HepG2 (cell line): ENCODE measurements at regions not wholly inside any gene's neighbourhood (a gene's known extent, or its start where the extent isn't known, plus 50 kb on each side); places are given as distances from the start of the nearest gene placed in this dataset.
A peak's percentile ranks its signal among the peaks of the same experiment; 100 is the strongest.

Experiments
- ATAC-seq: fragments of 200-7000 bp; cut with Tn5 transposase; 3 replicates; pipeline ENCODE4 v1.9.1; 2020; ENCODE audit warnings: mild to moderate bottlenecking, moderate library complexity
- BruUV-seq: library from RNA; stranded (reverse); fragments of 400-500 nt; replicated peaks from 2 replicates; lab custom pipeline; 2021; lab: Mats Ljungman, UMichigan
- CTCF ChIA-PET: fragments of 300-600 bp; formaldehyde crosslinking; extraction: SDS; loops from one replicate; lab custom pipeline; 2021; ENCODE audit warnings: low total read pairs, inconsistent platforms, low intra/inter-chr PET ratio; lab: Yijun Ruan, JAX
- POLR2A ChIA-PET: fragments of 350-600 bp; sonication (Branson Sonifier 250); formaldehyde crosslinking; loops from one replicate; lab custom pipeline; 2020; ENCODE audit warnings: antibody characterized with exemption, inconsistent platforms; lab: Yijun Ruan, JAX
- DNase-seq: peaks from one replicate; pipeline ENCODE4 v3.0.0-alpha.2; 2015; ENCODE audit warnings: low spot score
- FAIRE-seq: peaks from 3 replicates; lab custom pipeline; 2011; peaks lifted over from hg19 to GRCh38; lab: Jason Lieb, UNC
- H2AFZ ChIP-seq: one replicate; pipeline ENCODE4 v1.6.1; 2011; ENCODE audit warnings: low read length, inconsistent platforms
- H3K27ac ChIP-seq: fragments of 300-600 bp; 3 replicates; pipeline ENCODE4 v1.8.0; 2011; ENCODE audit warnings: mixed run types, mild to moderate bottlenecking, mixed read lengths, low read length, inconsistent platforms; ENCODE audit not compliant: insufficient read depth; ENCODE audit errors: extremely low read length
- H3K27me3 ChIP-seq, 2 experiments: fragments of 200-600 bp in 1 of 2; 2 replicates in 1 of 2; 3 replicates in 1 of 2; pipeline versions ENCODE4 v1.6.0 to v1.8.0; 2011; ENCODE audit warnings: low read length in 2 of 2, mild to moderate bottlenecking in 2 of 2, moderate library complexity in 2 of 2, inconsistent platforms in 1 of 2; ENCODE audit not compliant: insufficient read depth in 2 of 2, control insufficient read depth in 1 of 2
- H3K36me3 ChIP-seq, 2 experiments: fragments of 200-600 bp in 1 of 2; replicated peaks in 1 of 2; 2 replicates in 1 of 2; 3 replicates in 1 of 2; pipeline versions ENCODE4 v1.5.1 to v1.8.0; 2011; ENCODE audit warnings: low read length in 2 of 2, inconsistent platforms in 1 of 2; ENCODE audit not compliant: insufficient read depth in 2 of 2, control insufficient read depth in 1 of 2
- H3K4me1 ChIP-seq: 2 replicates; pipeline ENCODE4 v1.5.1; 2012; ENCODE audit warnings: low read length, inconsistent platforms; ENCODE audit not compliant: insufficient read depth
- H3K4me2 ChIP-seq: 2 replicates; pipeline ENCODE4 v1.6.0; 2011; ENCODE audit warnings: low read depth, low read length, inconsistent platforms
- H3K4me3 ChIP-seq, 3 experiments: fragments of 200-600 bp in 1 of 3; sonication (generic), shearing (Covaris generic) in 1 of 3; replicated peaks in 1 of 3; 2 replicates each; pipeline ENCODE4 v1.5.1; 2011 to 2016; ENCODE audit warnings: low read length in 3 of 3, inconsistent platforms in 2 of 3, low read depth in 2 of 3, mild to moderate bottlenecking in 2 of 3, control low read depth in 1 of 3, mixed read lengths in 1 of 3; ENCODE audit not compliant: insufficient read depth in 1 of 3
- H3K79me2 ChIP-seq: one replicate; pipeline ENCODE4 v1.6.1; 2011; ENCODE audit warnings: low read length, inconsistent platforms; ENCODE audit not compliant: insufficient read depth
- H3K9ac ChIP-seq: 2 replicates; pipeline ENCODE4 v1.6.0; 2011; ENCODE audit warnings: mild to moderate bottlenecking, low read depth, low read length, inconsistent platforms; ENCODE audit not compliant: insufficient read depth
- H3K9me3 ChIP-seq: 2 replicates; pipeline ENCODE4 v1.5.1; 2012; ENCODE audit warnings: mild to moderate bottlenecking, low read length
- H4K20me1 ChIP-seq: 2 replicates; pipeline ENCODE4 v1.6.0; 2011; ENCODE audit warnings: inconsistent platforms, mild to moderate bottlenecking, low read length, moderate library complexity; ENCODE audit not compliant: insufficient read depth
- AKNA ChIP-seq: sonication (generic); formaldehyde crosslinking; IDR thresholded peaks from 2 replicates; pipeline ENCODE4 v1.4.0; 2020; ENCODE audit warnings: missing genetic modification reagents, borderline replicate concordance
- ARNT ChIP-seq: fragments of 450-650 bp; IDR thresholded peaks from 2 replicates; pipeline ENCODE4 v1.6.1; 2017
- CTCF ChIP-seq: sonication (generic); formaldehyde crosslinking; IDR thresholded peaks from 2 replicates; pipeline ENCODE4 v1.5.0; 2020; ENCODE audit warnings: mild to moderate bottlenecking, missing genetic modification reagents, moderate library complexity
- IRF1 ChIP-seq: sonication (generic); formaldehyde crosslinking; IDR thresholded peaks from 2 replicates; pipeline ENCODE4 v1.4.0; 2020; ENCODE audit warnings: low read depth, mild to moderate bottlenecking, missing genetic modification reagents
- MAFG ChIP-seq: sonication (generic); formaldehyde crosslinking; IDR thresholded peaks from 2 replicates; pipeline ENCODE4 v1.5.1; 2020; ENCODE audit warnings: mild to moderate bottlenecking, missing genetic modification reagents
- MBD4 ChIP-seq: IDR thresholded peaks from 2 replicates; pipeline ENCODE4 v1.6.1; 2012; ENCODE audit warnings: low read length, inconsistent platforms, borderline replicate concordance
- NFYC ChIP-seq: IDR thresholded peaks from 2 replicates; pipeline ENCODE4 v1.6.1; 2016; ENCODE audit warnings: missing genetic modification reagents, missing compliant biosample characterization
- NR2F6 ChIP-seq, 2 experiments: IDR thresholded peaks; 2 replicates each; pipeline ENCODE4 v1.6.1; 2016; ENCODE audit warnings: antibody characterized with exemption in 1 of 2, mild to moderate bottlenecking in 1 of 2
- PLSCR1 ChIP-seq: sonication (generic); formaldehyde crosslinking; IDR thresholded peaks from 2 replicates; pipeline ENCODE4 v1.5.0; 2020; ENCODE audit warnings: missing genetic modification reagents, mild to moderate bottlenecking, borderline replicate concordance
- SMC3 ChIP-seq: IDR thresholded peaks from 2 replicates; pipeline ENCODE4 v1.6.1; 2011; ENCODE audit warnings: low read length, improper control_type of control experiment
- SRSF4 ChIP-seq: fragments of 200-400 bp; formaldehyde crosslinking; IDR thresholded peaks from one replicate; pipeline ENCODE4 v1.6.1; 2018; ENCODE audit warnings: mild to moderate bottlenecking, low read depth, low read length, moderate library complexity; ENCODE audit not compliant: poor library complexity, severe bottlenecking
- STAG1 ChIP-seq: sonication (generic); formaldehyde crosslinking; IDR thresholded peaks from 2 replicates; pipeline ENCODE4 v1.4.0; 2020; ENCODE audit warnings: missing genetic modification reagents
- TOPORS ChIP-seq: sonication (generic); formaldehyde crosslinking; IDR thresholded peaks from 2 replicates; pipeline ENCODE4 v1.8.0; 2023; ENCODE audit warnings: mild to moderate bottlenecking, missing genetic modification reagents
- TRIM24 ChIP-seq: sonication (generic); formaldehyde crosslinking; IDR thresholded peaks from 2 replicates; pipeline ENCODE4 v1.8.0; 2022; ENCODE audit warnings: mild to moderate bottlenecking, missing genetic modification reagents
- ZKSCAN5 ChIP-seq: sonication (generic); formaldehyde crosslinking; IDR thresholded peaks from 2 replicates; pipeline ENCODE4 v1.5.1; 2020; ENCODE audit warnings: mild to moderate bottlenecking, missing genetic modification reagents
- ZMYM4 ChIP-seq: sonication (generic); formaldehyde crosslinking; IDR thresholded peaks from 2 replicates; pipeline ENCODE4 v1.8.1; 2023; ENCODE audit warnings: mild to moderate bottlenecking, missing genetic modification reagents
- ZNF10 ChIP-seq: sonication (generic); formaldehyde crosslinking; IDR thresholded peaks from 2 replicates; pipeline ENCODE4 v1.4.0; 2020; ENCODE audit warnings: mild to moderate bottlenecking, low read depth, missing genetic modification reagents, borderline replicate concordance
- ZNF660 ChIP-seq: sonication (generic); formaldehyde crosslinking; IDR thresholded peaks from 2 replicates; pipeline ENCODE4 v1.5.1; 2020; ENCODE audit warnings: mild to moderate bottlenecking, low read depth, missing genetic modification reagents, borderline replicate concordance
- WGBS: methylation state at CpG from one replicate; pipeline ENCODE4 v1.1.6; 2017; ENCODE audit warnings: low lambda C conversion rate; 5-methylcytosine and 5-hydroxymethylcytosine counted together
- in situ Hi-C: cut with HindIII; loops from 2 replicates; pipeline ENCODE4 v1.10.0; 2017; ENCODE audit warnings: low pct_unique_long_range_greater_than_20kb; ENCODE audit not compliant: extremely low pct_ligation_motif_present
- intact Hi-C: fragments of 100-400 bp; cut with micrococcal nuclease; formaldehyde crosslinking; loops from one replicate; pipeline ENCODE4 v1.10.0; 2022; ENCODE audit not compliant: unreplicated experiment

GRCh38 chr3:33954956-33955355 is 156.5 kb downstream of the PDCD6IP start:
- no TSS peak for BruUV-seq
- POLR2A ChIA-PET = no interaction called here
- peak; percentile 55 for FAIRE-seq
- TF ChIP-seq SMC3 (peak; percentile 44; the same call in 1 of the 2 replicates), TOPORS (CRISPR knock-in tag) (no peak), ZNF660 (CRISPR knock-in tag) (no peak), PLSCR1 (CRISPR knock-in tag) (no peak), TRIM24 (CRISPR knock-in tag) (no peak), ZMYM4 (CRISPR knock-in tag) (no peak), ZKSCAN5 (CRISPR knock-in tag) (no peak), NFYC (CRISPR knock-in tag) (no peak), MAFG (CRISPR knock-in tag) (no peak), ARNT (no peak), AKNA (CRISPR knock-in tag) (no peak), CTCF (CRISPR knock-in tag) (peak; percentile 76), IRF1 (CRISPR knock-in tag) (no peak), MBD4 (no peak), STAG1 (CRISPR knock-in tag) (peak; percentile 82), ZNF10 (CRISPR knock-in tag) (no peak), NR2F6 (IDR thresholded peaks at IDR 0.05) (peak; percentile 44; the same call in 1 of the 2 replicates), NR2F6 (CRISPR knock-in tag; IDR thresholded peaks at IDR 0.05) (peak; percentile 58; the same call in 1 of the 2 replicates), SRSF4 (no peak)

More at GRCh38 chr3:33954956-33955355, 156.5 kb downstream of the PDCD6IP start:
- Histone ChIP-seq H3K9me3 (no peaks in the 10 kb centered on the region), H3K4me2 (no peak overlapping the region), H3K27me3 (peaks cover 0 to 3% of the 10 kb centered on the region in 2 experiments; a peak in 1 of 5 replicates), H3K27ac (no peak overlapping the region), H3K4me3 (no peak overlapping the region), H2AFZ (no peak overlapping the region), H4K20me1 (no peaks in the 10 kb centered on the region), H3K9ac (no peak overlapping the region), H3K79me2 (no peaks in the 10 kb centered on the region), H3K36me3 (no peaks in the 10 kb centered on the region), H3K4me1 (no peaks in the 10 kb centered on the region)
- intact Hi-C loops (loop anchor here (1.0 to 10.0 kb wide), 3 partner anchors 56 to 730 kb away; no protein-coding TSS in a partner anchor), in situ Hi-C loops (no loop called here)
- CTCF ChIA-PET = interaction anchor here (1.0 to 1.3 kb wide), 2 partner anchors 61 to 729 kb away, joined by 3 to 4 read pairs; no protein-coding TSS in a partner anchor
- ATAC-seq = peak; percentile 82
- peak; percentile 37 for DNase-seq
- 3% methylated on average over 3 of the region's 3 CpGs for WGBS
